Trophoblast cell (in vitro differentiated cells and primary cell): ENCODE measurements at regions not wholly inside any gene's neighbourhood (a gene's known extent, or its start where the extent isn't known, plus 50 kb on each side); places are given as distances from the start of the nearest gene placed in this dataset.

Source experiments
- DNase-seq, 2 donors: peaks; one replicate each; pipeline ENCODE4 v3.0.0-alpha.2; 2016
- H2AFZ ChIP-seq: 2 replicates; pipeline ENCODE4 v1.6.1; 2013; ENCODE audit warnings: low read length, moderate library complexity, mild to moderate bottlenecking; ENCODE audit not compliant: insufficient read depth, poor library complexity
- H2AK5ac ChIP-seq: 2 replicates; pipeline ENCODE4 v1.6.1; 2013; ENCODE audit warnings: mild to moderate bottlenecking, low read length
- H2BK120ac ChIP-seq: 2 replicates; pipeline ENCODE4 v1.6.1; 2013; ENCODE audit warnings: low read length, mild to moderate bottlenecking, moderate library complexity; ENCODE audit not compliant: insufficient read depth, poor library complexity
- H2BK12ac ChIP-seq: 2 replicates; pipeline ENCODE4 v1.6.1; 2013; ENCODE audit warnings: mild to moderate bottlenecking, low read length, moderate library complexity
- H2BK5ac ChIP-seq: 2 replicates; pipeline ENCODE4 v1.6.1; 2013; ENCODE audit warnings: low read length, low read depth, moderate library complexity, mild to moderate bottlenecking; ENCODE audit not compliant: poor library complexity
- H3K14ac ChIP-seq: 2 replicates; pipeline ENCODE4 v1.6.1; 2013; ENCODE audit warnings: mild to moderate bottlenecking, low read length
- H3K18ac ChIP-seq: 2 replicates; pipeline ENCODE4 v1.6.1; 2013; ENCODE audit warnings: mild to moderate bottlenecking, low read length
- H3K23ac ChIP-seq: 2 replicates; pipeline ENCODE4 v1.6.1; 2013; ENCODE audit warnings: low read length
- H3K27ac ChIP-seq: 2 replicates; pipeline ENCODE4 v1.5.1; 2013; ENCODE audit warnings: low read depth, mild to moderate bottlenecking, inconsistent platforms, low read length, moderate library complexity
- H3K27me3 ChIP-seq: 2 replicates; pipeline ENCODE4 v1.6.1; 2013; ENCODE audit warnings: inconsistent platforms, mild to moderate bottlenecking, low read length, moderate library complexity; ENCODE audit not compliant: insufficient read depth
- H3K36me3 ChIP-seq, 2 experiments: 1 replicate in 1 of 2; 2 replicates in 1 of 2; pipeline ENCODE4 v1.6.1; 2013; ENCODE audit warnings: low read length in 2 of 2, mild to moderate bottlenecking in 2 of 2, moderate library complexity in 1 of 2; ENCODE audit not compliant: insufficient read depth in 2 of 2, control insufficient read depth in 1 of 2
- H3K4ac ChIP-seq: 2 replicates; pipeline ENCODE4 v1.6.1; 2013; ENCODE audit warnings: low read depth, mild to moderate bottlenecking, low read length, moderate library complexity
- H3K4me1 ChIP-seq, 2 experiments: 1 replicate in 1 of 2; 2 replicates in 1 of 2; pipeline ENCODE4 v1.6.1; 2013; ENCODE audit warnings: low read length in 2 of 2, mild to moderate bottlenecking in 2 of 2, moderate library complexity in 1 of 2; ENCODE audit not compliant: insufficient read depth in 2 of 2, control insufficient read depth in 1 of 2
- H3K4me2 ChIP-seq: 2 replicates; pipeline ENCODE4 v1.6.1; 2013; ENCODE audit warnings: inconsistent platforms, mild to moderate bottlenecking, low read length, moderate library complexity
- H3K4me3 ChIP-seq: 2 replicates; pipeline ENCODE4 v1.5.1; 2013; ENCODE audit warnings: mild to moderate bottlenecking, low read depth, low read length, inconsistent platforms
- H3K79me1 ChIP-seq: one replicate; pipeline ENCODE4 v1.6.1; 2013; ENCODE audit warnings: low read length
- H3K79me2 ChIP-seq: 2 replicates; pipeline ENCODE4 v1.6.1; 2013; ENCODE audit warnings: low read length, mild to moderate bottlenecking; ENCODE audit not compliant: control insufficient read depth, insufficient read depth, poor library complexity
- H3K9ac ChIP-seq: 2 replicates; pipeline ENCODE4 v1.6.1; 2013; ENCODE audit warnings: mild to moderate bottlenecking, low read length
- H3K9me3 ChIP-seq: 2 replicates; pipeline ENCODE4 v1.6.1; 2013; ENCODE audit warnings: low read depth, mild to moderate bottlenecking, control low read depth, inconsistent platforms, low read length; ENCODE audit not compliant: insufficient read depth
- H4K12ac ChIP-seq: 2 replicates; pipeline ENCODE4 v1.6.1; 2013; ENCODE audit warnings: low read depth, mild to moderate bottlenecking, low read length, moderate library complexity
- H4K8ac ChIP-seq: 2 replicates; pipeline ENCODE4 v1.6.1; 2013; ENCODE audit warnings: low read depth, mild to moderate bottlenecking, low read length, moderate library complexity
- H4K91ac ChIP-seq: one replicate; pipeline ENCODE4 v1.6.1; 2013; ENCODE audit warnings: low read depth, mild to moderate bottlenecking, low read length, moderate library complexity
- WGBS: extraction: QIAGEN DNeasy Blood & Tissue Kit; methylation state at CpG from one replicate; pipeline ENCODE4 v1.1.7; 2013; ENCODE audit warnings: missing lambda C conversion rate; ENCODE audit not compliant: insufficient read length, insufficient coverage; ENCODE audit errors: extremely low coverage; 5-methylcytosine and 5-hydroxymethylcytosine counted together

DNA sequence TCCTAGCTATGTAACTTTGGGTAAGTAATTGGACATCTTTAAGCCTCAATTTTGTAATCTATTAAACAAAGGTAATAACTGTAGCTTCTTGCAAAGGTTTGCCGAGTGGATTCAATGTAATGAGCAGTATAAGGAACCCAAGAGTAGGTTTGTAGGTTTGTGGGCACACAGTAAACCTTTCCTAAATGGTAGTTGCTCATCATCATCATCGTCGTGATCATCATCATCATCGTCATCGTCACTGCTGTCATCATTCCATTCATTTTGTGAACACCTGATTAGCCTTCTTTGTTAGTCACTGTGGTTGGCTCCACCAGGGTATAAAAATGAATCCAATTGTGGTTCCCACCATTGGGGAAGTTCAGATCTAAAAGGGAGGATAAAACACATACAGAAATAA, 223.1 kb upstream of the KIRREL3 start:
- WGBS, result no CpG with 5 or more reads among the region's 5 CpGs

DNA sequence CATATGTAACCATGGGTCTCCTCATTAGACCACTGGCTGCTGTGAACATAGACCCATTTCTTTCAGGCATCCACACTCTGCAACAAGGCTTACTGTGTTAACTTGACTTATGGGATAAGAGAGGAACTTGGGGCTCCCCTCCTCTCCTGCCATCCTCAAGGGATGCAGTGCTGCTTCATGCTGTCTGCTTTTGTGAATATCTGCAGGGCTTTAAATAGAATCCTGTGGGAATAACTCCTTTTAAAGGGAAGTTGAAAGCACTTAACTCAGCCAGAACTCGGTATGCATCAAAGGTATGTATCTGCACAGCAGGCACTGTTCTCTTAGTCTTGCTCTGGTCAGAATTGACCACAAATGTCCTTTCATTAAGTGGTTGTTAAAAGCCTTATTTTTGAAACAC, 222.5 kb upstream of the KIRREL3 start:
- Histone ChIP-seq H3K79me1 (no peaks in the 10 kb centered on the region), H4K8ac (no peak overlapping the region), H4K91ac (no peak overlapping the region), H3K4me3 (no peak overlapping the region), H3K27me3 (no peaks in the 10 kb centered on the region), H2BK120ac (no peak overlapping the region), H3K4me1 (no peaks in the 10 kb centered on the region), H3K36me3 (no peaks in the 10 kb centered on the region), H3K18ac (no peak overlapping the region), H3K4ac (no peak overlapping the region), H3K27ac (no peak overlapping the region), H2AFZ (no peak overlapping the region), H4K12ac (no peak overlapping the region), H3K79me2 (no peaks in the 10 kb centered on the region), H3K14ac (no peak overlapping the region), H3K9me3 (no peaks in the 10 kb centered on the region), H3K9ac (no peak overlapping the region), H2AK5ac (no peak overlapping the region), H2BK5ac (no peak overlapping the region), H3K4me2 (no peak overlapping the region), H3K23ac (no peak overlapping the region), H2BK12ac (no peak overlapping the region)
- no CpG with 5 or more reads among the region's 1 CpG for WGBS
- no peak for DNase-seq

More for the DNA sequence above, 223.1 kb upstream of the KIRREL3 start:
- no peak overlapping the region for H3K18ac ChIP-seq
- no peak overlapping the region for H2BK5ac ChIP-seq
- no peak overlapping the region for H3K14ac ChIP-seq
- H3K4me2 ChIP-seq, result no peak overlapping the region
- H3K4ac ChIP-seq, result no peak overlapping the region
- no peak overlapping the region for H2BK12ac ChIP-seq
- H3K27me3 ChIP-seq, result no peaks in the 10 kb centered on the region
- H4K91ac ChIP-seq, result no peak overlapping the region
- H3K79me2 ChIP-seq, result no peaks in the 10 kb centered on the region
- H3K23ac ChIP-seq, result no peak overlapping the region
- H4K12ac ChIP-seq, result no peak overlapping the region
- no peak for DNase-seq
- H3K9ac ChIP-seq, result no peak overlapping the region
- H4K8ac ChIP-seq, result no peak overlapping the region
- no peak overlapping the region for H2BK120ac ChIP-seq
- H2AFZ ChIP-seq, result no peak overlapping the region
- H3K4me3 ChIP-seq, result no peak overlapping the region
- H3K36me3 ChIP-seq, result no peaks in the 10 kb centered on the region
- no peaks in the 10 kb centered on the region for H3K79me1 ChIP-seq
- no peak overlapping the region for H2AK5ac ChIP-seq
- no peaks in the 10 kb centered on the region for H3K4me1 ChIP-seq
- H3K9me3 ChIP-seq, result no peaks in the 10 kb centered on the region
- H3K27ac ChIP-seq, result no peak overlapping the region

DNA sequence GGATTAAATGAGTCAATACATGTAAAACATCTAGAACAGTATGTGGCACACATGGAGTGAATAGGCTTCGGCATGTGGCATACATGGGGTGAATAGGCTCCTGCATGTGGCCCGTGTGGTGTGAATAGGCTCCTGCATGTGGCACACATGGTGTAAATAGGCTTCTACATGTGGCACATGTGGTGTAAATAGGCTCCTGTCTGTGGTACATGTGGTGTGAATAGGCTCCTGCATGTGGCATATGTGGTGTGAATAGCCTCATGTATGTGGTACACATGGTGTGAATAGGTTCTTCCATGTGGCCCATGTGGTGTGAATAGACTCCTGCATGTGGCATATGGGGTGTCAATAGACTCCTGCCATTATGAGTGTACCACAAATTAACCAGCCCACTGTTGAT, 219.1 kb upstream of the KIRREL3 start:
- Histone ChIP-seq H2BK120ac (no peak overlapping the region), H2AK5ac (no peak overlapping the region), H3K27ac (no peak overlapping the region), H4K8ac (no peak overlapping the region), H3K4me2 (no peak overlapping the region), H2BK5ac (no peak overlapping the region), H2BK12ac (no peak overlapping the region), H3K23ac (no peak overlapping the region), H2AFZ (no peak overlapping the region), H3K18ac (no peak overlapping the region), H4K91ac (no peak overlapping the region), H3K4ac (no peak overlapping the region), H4K12ac (no peak overlapping the region), H3K79me2 (no peaks in the 10 kb centered on the region), H3K79me1 (no peaks in the 10 kb centered on the region), H3K4me1 (no peaks in the 10 kb centered on the region), H3K9me3 (no peaks in the 10 kb centered on the region), H3K14ac (no peak overlapping the region), H3K4me3 (no peak overlapping the region), H3K9ac (no peak overlapping the region), H3K36me3 (no peaks in the 10 kb centered on the region), H3K27me3 (no peaks in the 10 kb centered on the region)
- WGBS, result no CpG with 5 or more reads among the region's 2 CpGs
- no peak for DNase-seq

DNA sequence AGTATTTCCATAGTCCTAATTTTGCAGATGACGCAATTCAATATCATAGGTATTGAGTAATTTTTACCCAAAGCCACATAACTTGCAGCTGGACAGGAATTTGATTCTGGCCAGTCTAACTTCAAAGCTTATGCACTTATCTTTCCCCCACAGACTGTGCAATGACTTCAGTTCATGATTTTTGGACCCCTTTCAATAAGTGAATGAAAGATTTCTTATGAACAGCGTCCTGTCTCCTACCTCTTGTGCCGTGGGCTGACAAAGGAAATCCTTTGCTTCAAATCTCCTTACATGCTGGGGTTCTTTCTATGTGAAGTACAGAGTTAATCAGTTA, 217.7 kb upstream of the KIRREL3 start:
- H3K4me1 ChIP-seq, result no peaks in the 10 kb centered on the region
- H3K9me3 ChIP-seq, result no peaks in the 10 kb centered on the region
- DNase-seq, result no peak
- H3K4me2 ChIP-seq, result no peak overlapping the region
- H2AK5ac ChIP-seq, result no peak overlapping the region
- no CpG with 5 or more reads among the region's 3 CpGs for WGBS
- no peak overlapping the region for H3K18ac ChIP-seq
- no peak overlapping the region for H4K8ac ChIP-seq
- H3K4me3 ChIP-seq, result no peak overlapping the region
- no peaks in the 10 kb centered on the region for H3K27me3 ChIP-seq
- H3K79me2 ChIP-seq, result no peaks in the 10 kb centered on the region
- H3K9ac ChIP-seq, result no peak overlapping the region
- no peak overlapping the region for H4K91ac ChIP-seq
- H2BK120ac ChIP-seq, result no peak overlapping the region
- no peak overlapping the region for H2BK5ac ChIP-seq
- no peak overlapping the region for H3K23ac ChIP-seq
- no peak overlapping the region for H3K14ac ChIP-seq
- no peak overlapping the region for H2AFZ ChIP-seq
- no peak overlapping the region for H2BK12ac ChIP-seq
- H3K36me3 ChIP-seq, result no peaks in the 10 kb centered on the region
- H4K12ac ChIP-seq, result no peak overlapping the region
- no peaks in the 10 kb centered on the region for H3K79me1 ChIP-seq
- H3K27ac ChIP-seq, result no peak overlapping the region
- H3K4ac ChIP-seq, result no peak overlapping the region
